SU-DHL-6 (cell line): ENCODE measurements at regions not wholly inside any gene's neighbourhood (a gene's known extent, or its start where the extent isn't known, plus 50 kb on each side); places are given as distances from the start of the nearest gene placed in this dataset.

ENCODE experiments used
- EZH2phosphoT487 ChIP-seq: fragments of 200-600 bp; sonication (generic), shearing (Covaris generic); conservative IDR thresholded peaks from 2 replicates; pipeline ENCODE4 v1.6.1; 2018; ENCODE audit warnings: mild to moderate bottlenecking, antibody characterized with exemption, low read length, moderate library complexity, mixed read lengths
- TF ChIP-seq, protein P1 (sequence below): fragments of 200-600 bp; sonication (generic); IDR thresholded peaks from one replicate; pipeline ENCODE4 v1.5.1; 2017; ENCODE audit warnings: antibody characterized with exemption, mild to moderate bottlenecking, low read length, moderate library complexity; ENCODE audit not compliant: insufficient read depth, poor library complexity, severe bottlenecking

DNA sequence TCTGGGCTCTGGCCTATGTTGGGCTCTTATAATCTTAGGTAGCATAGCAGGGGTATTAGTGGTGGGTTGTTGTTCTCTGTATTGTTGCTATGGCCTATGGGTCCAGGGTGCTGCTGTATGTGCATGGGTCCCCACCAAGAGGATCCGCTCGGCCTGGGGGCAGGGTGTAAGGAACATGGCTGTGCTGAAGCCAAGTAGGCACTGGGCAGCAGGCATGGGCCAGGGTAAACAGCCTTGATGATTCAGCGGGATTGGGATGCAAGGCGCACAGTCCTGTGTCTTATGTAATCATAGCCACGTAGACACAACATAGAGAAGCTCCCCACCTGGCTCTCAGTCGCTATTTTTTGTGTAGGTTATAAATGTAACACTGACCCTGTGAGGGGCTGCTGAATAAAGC, 306.9 kb downstream of the ZPLD1 start:
- TF ChIP-seq, protein P1, sequence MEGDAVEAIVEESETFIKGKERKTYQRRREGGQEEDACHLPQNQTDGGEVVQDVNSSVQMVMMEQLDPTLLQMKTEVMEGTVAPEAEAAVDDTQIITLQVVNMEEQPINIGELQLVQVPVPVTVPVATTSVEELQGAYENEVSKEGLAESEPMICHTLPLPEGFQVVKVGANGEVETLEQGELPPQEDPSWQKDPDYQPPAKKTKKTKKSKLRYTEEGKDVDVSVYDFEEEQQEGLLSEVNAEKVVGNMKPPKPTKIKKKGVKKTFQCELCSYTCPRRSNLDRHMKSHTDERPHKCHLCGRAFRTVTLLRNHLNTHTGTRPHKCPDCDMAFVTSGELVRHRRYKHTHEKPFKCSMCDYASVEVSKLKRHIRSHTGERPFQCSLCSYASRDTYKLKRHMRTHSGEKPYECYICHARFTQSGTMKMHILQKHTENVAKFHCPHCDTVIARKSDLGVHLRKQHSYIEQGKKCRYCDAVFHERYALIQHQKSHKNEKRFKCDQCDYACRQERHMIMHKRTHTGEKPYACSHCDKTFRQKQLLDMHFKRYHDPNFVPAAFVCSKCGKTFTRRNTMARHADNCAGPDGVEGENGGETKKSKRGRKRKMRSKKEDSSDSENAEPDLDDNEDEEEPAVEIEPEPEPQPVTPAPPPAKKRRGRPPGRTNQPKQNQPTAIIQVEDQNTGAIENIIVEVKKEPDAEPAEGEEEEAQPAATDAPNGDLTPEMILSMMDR, result no peak
- TF ChIP-seq EZH2phosphoT487, result no peak
